HEK293 (cell line): ENCODE measurements at regions not wholly inside any gene's neighbourhood (a gene's known extent, or its start where the extent isn't known, plus 50 kb on each side); places are given as distances from the start of the nearest gene placed in this dataset.

Experiments
- ATF2 ChIP-seq: fragments of 450-650 bp; formaldehyde crosslinking; IDR thresholded peaks from 2 replicates; pipeline ENCODE4 v1.5.1; 2016; ENCODE audit warnings: missing biosample characterization, missing genetic modification characterization, low read depth
- CTCF ChIP-seq: fragments of 450-650 bp; formaldehyde crosslinking; IDR thresholded peaks from 2 replicates; pipeline ENCODE4 v1.5.1; 2016; ENCODE audit warnings: missing biosample characterization, missing genetic modification characterization
- MZF1 ChIP-seq: fragments of 450-650 bp; formaldehyde crosslinking; IDR thresholded peaks from 2 replicates; pipeline ENCODE4 v1.5.1; 2017; ENCODE audit warnings: missing biosample characterization, missing genetic modification characterization, borderline replicate concordance
- PRDM2 ChIP-seq: fragments of 450-650 bp; formaldehyde crosslinking; IDR thresholded peaks from 2 replicates; pipeline ENCODE4 v1.5.1; 2016; ENCODE audit warnings: missing biosample characterization, missing genetic modification characterization, borderline replicate concordance
- REST ChIP-seq: fragments of 450-650 bp; formaldehyde crosslinking; IDR thresholded peaks from 2 replicates; pipeline ENCODE4 v1.5.1; 2016; ENCODE audit warnings: missing biosample characterization, missing genetic modification characterization
- SETDB1 ChIP-seq: IDR thresholded peaks from one replicate; pipeline ENCODE4 v1.6.1; 2017; ENCODE audit warnings: mild to moderate bottlenecking, low read length, moderate library complexity, mixed read lengths; ENCODE audit not compliant: insufficient read length
- ZBTB26 ChIP-seq: fragments of 450-650 bp; formaldehyde crosslinking; optimal IDR thresholded peaks from 2 replicates; pipeline ENCODE3; 2016; ENCODE audit warnings: missing biosample characterization, mild to moderate bottlenecking, missing genetic modification characterization
- ZNF274 ChIP-seq, 2 experiments: fragments of 200-500 bp in 1 of 2; fragments of 450-650 bp in 1 of 2; sonication (Bioruptor generic) in 1 of 2; formaldehyde crosslinking in 1 of 2; IDR thresholded peaks; 2 replicates each; pipeline versions ENCODE4 v1.5.1 to v1.6.1; 2014 to 2016; ENCODE audit warnings: borderline replicate concordance in 1 of 2, inconsistent platforms in 1 of 2, low read length in 1 of 2, missing biosample characterization in 1 of 2, missing genetic modification characterization in 1 of 2
- ZNF513 ChIP-seq: fragments of 450-650 bp; IDR thresholded peaks from 2 replicates; pipeline ENCODE4 v1.5.1; 2018; ENCODE audit warnings: missing biosample characterization, missing genetic modification characterization
- ZNF518A ChIP-seq: fragments of 450-650 bp; formaldehyde crosslinking; conservative IDR thresholded peaks from 2 replicates; pipeline ENCODE4 v1.5.1; 2016; ENCODE audit warnings: low read depth, missing biosample characterization, missing genetic modification characterization
- ZNF623 ChIP-seq: fragments of 450-650 bp; formaldehyde crosslinking; IDR thresholded peaks from 2 replicates; pipeline ENCODE4 v1.5.1; 2016; ENCODE audit warnings: missing biosample characterization, missing genetic modification characterization
- ZNF837 ChIP-seq: fragments of 450-650 bp; formaldehyde crosslinking; IDR thresholded peaks from 2 replicates; pipeline ENCODE4 v1.5.1; 2016; ENCODE audit warnings: missing biosample characterization, missing genetic modification characterization
- ZXDB ChIP-seq: fragments of 450-650 bp; formaldehyde crosslinking; IDR thresholded peaks from 2 replicates; pipeline ENCODE4 v1.5.1; 2016; ENCODE audit warnings: missing biosample characterization, missing genetic modification characterization

DNA sequence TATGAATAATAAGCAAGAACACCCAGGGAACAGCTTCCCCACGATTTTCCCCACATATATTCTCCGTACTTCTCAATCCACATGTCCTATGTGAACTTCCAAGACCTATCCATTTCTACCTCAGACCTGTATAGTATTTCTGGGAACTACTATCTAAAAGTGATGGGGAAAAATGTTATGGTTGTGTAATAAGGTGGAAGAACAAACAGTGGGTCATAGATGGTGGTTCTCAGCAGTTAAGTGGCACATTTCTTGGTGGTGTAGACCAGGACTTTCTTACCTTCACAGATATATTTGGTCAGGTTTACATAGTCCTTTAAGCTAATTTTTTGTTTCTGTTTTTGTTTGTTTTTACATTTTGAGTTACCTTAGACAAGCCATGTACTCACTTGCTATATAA, 675.1 kb downstream of the GBE1 start:
- TF ChIP-seq SETDB1 (no peak), ZNF274 (IDR thresholded peaks at IDR 0.05; ENCODE audit: low read length) (no peak), ZNF274 (tag by site-specific recombination; IDR thresholded peaks at IDR 0.05; ENCODE audit: borderline replicate concordance) (no peak), ZNF837 (tag by site-specific recombination) (no peak), ZNF623 (no peak), CTCF (tag by site-specific recombination) (no peak), ZNF513 (no peak), PRDM2 (tag by site-specific recombination) (no peak), ZBTB26 (tag by site-specific recombination) (no peak), MZF1 (no peak), ZNF518A (tag by site-specific recombination) (no peak), ZXDB (no peak), REST (tag by site-specific recombination) (no peak), ATF2 (tag by site-specific recombination) (no peak)
